Parathyroid adenoma (tissue), 2 donors: ENCODE measurements at regions not wholly inside any gene's neighbourhood (a gene's known extent, or its start where the extent isn't known, plus 50 kb on each side); places are given as distances from the start of the nearest gene placed in this dataset.

Source experiments
- H2AFZ ChIP-seq: fragments of 300-600 bp; sonication (generic); one replicate; pipeline ENCODE4 v1.7.0; 2017; ENCODE audit warnings: antibody characterized with exemption, mild to moderate bottlenecking
- H3K27ac ChIP-seq: fragments of 300-600 bp; sonication (generic); one replicate; pipeline ENCODE4 v1.7.0; 2017
- H3K27me3 ChIP-seq: fragments of 300-600 bp; sonication (generic); one replicate; pipeline ENCODE4 v1.7.0; 2017; ENCODE audit warnings: low read length; ENCODE audit not compliant: control insufficient read depth, insufficient read depth
- H3K36me3 ChIP-seq: fragments of 300-600 bp; sonication (generic); one replicate; pipeline ENCODE4 v1.7.0; 2017; ENCODE audit warnings: low read length; ENCODE audit not compliant: control insufficient read depth, insufficient read depth
- H3K4me1 ChIP-seq: fragments of 300-600 bp; sonication (generic); one replicate; pipeline ENCODE4 v1.7.0; 2017; ENCODE audit warnings: control low read depth
- H3K4me2 ChIP-seq: fragments of 300-600 bp; sonication (generic); one replicate; pipeline ENCODE4 v1.7.0; 2017; ENCODE audit warnings: low read length
- H3K4me3 ChIP-seq: fragments of 300-600 bp; sonication (generic); one replicate; pipeline ENCODE4 v1.7.0; 2017; ENCODE audit warnings: low read depth, low read length
- H3K79me2 ChIP-seq: fragments of 300-600 bp; sonication (generic); one replicate; pipeline ENCODE4 v1.7.0; 2017; ENCODE audit warnings: control low read depth
- H3K9ac ChIP-seq: fragments of 300-600 bp; sonication (generic); one replicate; pipeline ENCODE4 v1.7.0; 2017; ENCODE audit warnings: mild to moderate bottlenecking
- H3K9me3 ChIP-seq: fragments of 300-600 bp; sonication (generic); one replicate; pipeline ENCODE4 v1.7.0; 2017; ENCODE audit warnings: low read length; ENCODE audit not compliant: control insufficient read depth
- CTCF ChIP-seq: fragments of 300-600 bp; sonication (generic); IDR thresholded peaks from one replicate; pipeline ENCODE4 v1.7.0; 2017; ENCODE audit warnings: antibody characterized with exemption, mild to moderate bottlenecking
- donor health status: primary hyperparathyroidism.

- no peak for TF ChIP-seq CTCF
- H3K27ac ChIP-seq, result peak overlapping the region; percentile 83
- peak overlapping the region; percentile 30 for H3K4me3 ChIP-seq
- H3K9ac ChIP-seq, result no peak overlapping the region
- no peaks in the 10 kb centered on the region for H3K79me2 ChIP-seq
- H3K36me3 ChIP-seq, result no peaks in the 10 kb centered on the region
- peak overlapping the region; percentile 55 for H3K4me2 ChIP-seq
- peaks cover 46% of the 10 kb centered on the region for H3K4me1 ChIP-seq
- no peaks in the 10 kb centered on the region for H3K9me3 ChIP-seq
- peak overlapping the region; percentile 71 for H2AFZ ChIP-seq
- H3K27me3 ChIP-seq, result no peaks in the 10 kb centered on the region
Measured at GRCh38 chr5:61253547-61253946, 78.5 kb upstream of the ZSWIM6 start.

GRCh38 chr5:61254969-61255555 lies 77.0 kb upstream of the ZSWIM6 start:
- H3K4me1 ChIP-seq, result peaks cover 46% of the 10 kb centered on the region

GRCh38 chr5:61256474-61256873 lies 75.6 kb upstream of the ZSWIM6 start:
- H3K27ac ChIP-seq, result no peak overlapping the region
- no peaks in the 10 kb centered on the region for H3K79me2 ChIP-seq
- no peaks in the 10 kb centered on the region for H3K27me3 ChIP-seq
- peak overlapping the region; percentile 7 for H2AFZ ChIP-seq
- no peak for TF ChIP-seq CTCF
- H3K9me3 ChIP-seq, result no peaks in the 10 kb centered on the region
- H3K9ac ChIP-seq, result no peak overlapping the region
- no peaks in the 10 kb centered on the region for H3K36me3 ChIP-seq
- no peak overlapping the region for H3K4me3 ChIP-seq
- H3K4me2 ChIP-seq, result no peak overlapping the region
- H3K4me1 ChIP-seq, result peaks cover 46% of the 10 kb centered on the region

More at GRCh38 chr5:61254969-61255555, 77.0 kb upstream of the ZSWIM6 start:
- no peak overlapping the region for H3K4me2 ChIP-seq
- H2AFZ ChIP-seq, result peak overlapping the region; percentile 65
- H3K79me2 ChIP-seq, result no peaks in the 10 kb centered on the region
- H3K27me3 ChIP-seq, result no peaks in the 10 kb centered on the region
- peak overlapping the region; percentile 55 for H3K27ac ChIP-seq
- TF ChIP-seq CTCF, result no peak
- no peaks in the 10 kb centered on the region for H3K9me3 ChIP-seq
- H3K9ac ChIP-seq, result no peak overlapping the region
- no peaks in the 10 kb centered on the region for H3K36me3 ChIP-seq
- no peak overlapping the region for H3K4me3 ChIP-seq

- H3K27ac ChIP-seq, result no peak overlapping the region
- no peak for TF ChIP-seq CTCF
Measured at GRCh38 chr5:61257421-61257820, 74.6 kb upstream of the ZSWIM6 start.

GRCh38 chr5:61261136-61261535 lies 70.9 kb upstream of the ZSWIM6 start:
- Histone ChIP-seq H3K4me1 (peaks cover 20% of the 10 kb centered on the region), H2AFZ (no peak overlapping the region), H3K27ac (no peak overlapping the region), H3K4me3 (no peak overlapping the region), H3K36me3 (no peaks in the 10 kb centered on the region), H3K9ac (no peak overlapping the region), H3K4me2 (no peak overlapping the region), H3K27me3 (no peaks in the 10 kb centered on the region), H3K79me2 (no peaks in the 10 kb centered on the region), H3K9me3 (no peaks in the 10 kb centered on the region)
- no peak for TF ChIP-seq CTCF

More at GRCh38 chr5:61257421-61257820, 74.6 kb upstream of the ZSWIM6 start:
- H3K4me1 ChIP-seq, result peaks cover 37% of the 10 kb centered on the region
- no peak overlapping the region for H3K4me2 ChIP-seq
- no peak overlapping the region for H2AFZ ChIP-seq
- no peaks in the 10 kb centered on the region for H3K36me3 ChIP-seq
- no peak overlapping the region for H3K4me3 ChIP-seq
- no peak overlapping the region for H3K9ac ChIP-seq
- no peaks in the 10 kb centered on the region for H3K9me3 ChIP-seq
- no peaks in the 10 kb centered on the region for H3K27me3 ChIP-seq
- no peaks in the 10 kb centered on the region for H3K79me2 ChIP-seq
